IMR-90 (cell line): ENCODE measurements at regions not wholly inside any gene's neighbourhood (a gene's known extent, or its start where the extent isn't known, plus 50 kb on each side); places are given as distances from the start of the nearest gene placed in this dataset.
"Not testable (repeated sequence)": the region's sequence is repeated elsewhere in the genome, so short reads cannot be mapped to it uniquely, and the experiment has no call there.

ENCODE experiments used
- ATAC-seq: fragments of 200-7000 bp; cut with Tn5 transposase; 2 replicates; pipeline ENCODE4 v1.9.1; 2020; ENCODE audit warnings: low read depth, mild to moderate bottlenecking, moderate library complexity
- BruUV-seq: library from RNA; stranded (reverse); fragments of 400-500 nt; replicated peaks from 2 replicates; lab custom pipeline; 2021; lab: Mats Ljungman, UMichigan
- CTCF ChIA-PET: fragments of 300-600 bp; formaldehyde crosslinking; extraction: SDS; loops from one replicate; lab custom pipeline; 2021; ENCODE audit warnings: antibody characterized with exemption; lab: Yijun Ruan, JAX
- POLR2A ChIA-PET: fragments of 300-600 bp; sonication (Branson Sonifier 250); formaldehyde crosslinking; loops from one replicate; lab custom pipeline; 2022; ENCODE audit warnings: antibody characterized with exemption; ENCODE audit not compliant: unreplicated experiment; lab: Charles Lee
- DNase-seq: peaks from one replicate; pipeline ENCODE4 v3.0.0; 2013
- H2AFZ ChIP-seq: replicated peaks from 2 replicates; pipeline ENCODE3; 2013; ENCODE audit warnings: low read length, mild to moderate bottlenecking; ENCODE audit not compliant: poor library complexity
- H2AK5ac ChIP-seq: 2 replicates; pipeline ENCODE4 v1.6.1; 2013; ENCODE audit warnings: low read depth, low read length, inconsistent platforms
- H2AK9ac ChIP-seq: replicated peaks from 2 replicates; pipeline ENCODE3; 2013; ENCODE audit warnings: mild to moderate bottlenecking, low read depth, low read length, moderate library complexity; ENCODE audit not compliant: poor library complexity
- H2BK120ac ChIP-seq: 2 replicates; pipeline ENCODE4 v1.6.1; 2013; ENCODE audit warnings: low read depth, low read length, inconsistent platforms
- H2BK15ac ChIP-seq: 3 replicates; pipeline ENCODE4 v1.6.1; 2013; ENCODE audit warnings: low read depth, low read length, inconsistent platforms
- H2BK20ac ChIP-seq: 2 replicates; pipeline ENCODE4 v1.6.1; 2013; ENCODE audit warnings: low read depth, mild to moderate bottlenecking, inconsistent platforms, low read length, moderate library complexity
- H2BK5ac ChIP-seq: 2 replicates; pipeline ENCODE4 v1.6.1; 2013; ENCODE audit warnings: mild to moderate bottlenecking, low read depth, low read length, inconsistent platforms; ENCODE audit not compliant: poor library complexity, severe bottlenecking
- H3K14ac ChIP-seq: replicated peaks from 2 replicates; pipeline ENCODE4 v1.6.1; 2013; ENCODE audit warnings: low read depth, low read length, inconsistent platforms
- H3K18ac ChIP-seq: 2 replicates; pipeline ENCODE4 v1.6.1; 2013; ENCODE audit warnings: low read depth, low read length, control low read depth
- H3K23ac ChIP-seq: 2 replicates; pipeline ENCODE4 v1.6.1; 2013; ENCODE audit warnings: low read depth, low read length, inconsistent platforms
- H3K27ac ChIP-seq: 2 replicates; pipeline ENCODE4 v1.5.1; 2013; ENCODE audit warnings: mild to moderate bottlenecking, control low read depth, low read length; ENCODE audit not compliant: insufficient read depth
- H3K27me3 ChIP-seq: 2 replicates; pipeline ENCODE4 v1.6.1; 2013; ENCODE audit warnings: low read length; ENCODE audit not compliant: control insufficient read depth, insufficient read depth
- H3K36me3 ChIP-seq: 2 replicates; pipeline ENCODE4 v1.6.1; 2013; ENCODE audit warnings: low read length, mixed read lengths; ENCODE audit not compliant: control insufficient read depth, insufficient read depth
- H3K4ac ChIP-seq: 2 replicates; pipeline ENCODE4 v1.6.1; 2013; ENCODE audit warnings: low read depth, low read length, inconsistent platforms
- H3K4me1 ChIP-seq: 2 replicates; pipeline ENCODE4 v1.6.1; 2013; ENCODE audit warnings: low read length, mixed read lengths; ENCODE audit not compliant: control insufficient read depth, insufficient read depth
- H3K4me2 ChIP-seq: 2 replicates; pipeline ENCODE4 v1.6.1; 2013; ENCODE audit warnings: low read depth, mild to moderate bottlenecking, control low read depth, low read length, moderate library complexity
- H3K4me3 ChIP-seq: 2 replicates; pipeline ENCODE4 v1.5.1; 2013; ENCODE audit warnings: low read depth, mild to moderate bottlenecking, control low read depth, low read length, moderate library complexity; ENCODE audit not compliant: insufficient read depth
- H3K56ac ChIP-seq: 2 replicates; pipeline ENCODE4 v1.6.1; 2013; ENCODE audit warnings: low read length, inconsistent platforms; ENCODE audit not compliant: insufficient read depth; ENCODE audit errors: extremely low read depth
- H3K79me1 ChIP-seq, 2 experiments: 2 replicates each; pipeline ENCODE4 v1.6.1; 2013; ENCODE audit warnings: low read length in 2 of 2, inconsistent platforms in 1 of 2, low read depth in 1 of 2
- H3K9ac ChIP-seq: 2 replicates; pipeline ENCODE4 v1.6.1; 2013; ENCODE audit warnings: low read depth, low read length, control low read depth
- H3K9me1 ChIP-seq: 2 replicates; pipeline ENCODE4 v1.6.1; 2013; ENCODE audit warnings: low read length, inconsistent platforms; ENCODE audit not compliant: insufficient read depth
- H3K9me3 ChIP-seq: 2 replicates; pipeline ENCODE4 v1.6.1; 2013; ENCODE audit warnings: low read length; ENCODE audit not compliant: control insufficient read depth, insufficient read depth
- H4K20me1 ChIP-seq: 2 replicates; pipeline ENCODE4 v1.6.1; 2013; ENCODE audit warnings: low read length, inconsistent platforms; ENCODE audit not compliant: insufficient read depth
- H4K5ac ChIP-seq: 2 replicates; pipeline ENCODE4 v1.6.1; 2013; ENCODE audit warnings: mild to moderate bottlenecking, low read depth, low read length, control low read depth
- H4K8ac ChIP-seq, 2 experiments: 2 replicates each; pipeline ENCODE4 v1.6.1; 2013; ENCODE audit warnings: low read depth in 2 of 2, low read length in 2 of 2, control low read depth in 1 of 2, inconsistent platforms in 1 of 2
- H4K91ac ChIP-seq: 2 replicates; pipeline ENCODE4 v1.6.1; 2013; ENCODE audit warnings: low read depth, low read length, inconsistent platforms; ENCODE audit not compliant: insufficient read depth
- WGBS, 2 experiments: methylation state at CpG; one replicate each; pipeline versions ENCODE4 v1.1.5 to v1.1.7; 2013; ENCODE audit warnings: missing lambda C conversion rate in 2 of 2; ENCODE audit not compliant: insufficient read length in 1 of 2; ENCODE audit errors: extremely low coverage in 2 of 2; 5-methylcytosine and 5-hydroxymethylcytosine counted together
- dilution Hi-C: fragments of 300-500 bp; cut with HindIII; formaldehyde crosslinking; loops from one replicate; pipeline ENCODE4 v1.14.3; 2018; ENCODE audit warnings: low sequenced_read_pairs; ENCODE audit not compliant: unreplicated experiment
- in situ Hi-C: fragments of 300-500 bp; cut with MboI; formaldehyde crosslinking; loops from 3 replicates; pipeline ENCODE4 v1.14.3; 2019; ENCODE audit warnings: low sequenced_read_pairs, inconsistent platforms, mixed read lengths
- intact Hi-C: fragments of 100-400 bp; cut with micrococcal nuclease; formaldehyde crosslinking; loops from 2 replicates; pipeline ENCODE4 v1.10.0; 2022

DNA sequence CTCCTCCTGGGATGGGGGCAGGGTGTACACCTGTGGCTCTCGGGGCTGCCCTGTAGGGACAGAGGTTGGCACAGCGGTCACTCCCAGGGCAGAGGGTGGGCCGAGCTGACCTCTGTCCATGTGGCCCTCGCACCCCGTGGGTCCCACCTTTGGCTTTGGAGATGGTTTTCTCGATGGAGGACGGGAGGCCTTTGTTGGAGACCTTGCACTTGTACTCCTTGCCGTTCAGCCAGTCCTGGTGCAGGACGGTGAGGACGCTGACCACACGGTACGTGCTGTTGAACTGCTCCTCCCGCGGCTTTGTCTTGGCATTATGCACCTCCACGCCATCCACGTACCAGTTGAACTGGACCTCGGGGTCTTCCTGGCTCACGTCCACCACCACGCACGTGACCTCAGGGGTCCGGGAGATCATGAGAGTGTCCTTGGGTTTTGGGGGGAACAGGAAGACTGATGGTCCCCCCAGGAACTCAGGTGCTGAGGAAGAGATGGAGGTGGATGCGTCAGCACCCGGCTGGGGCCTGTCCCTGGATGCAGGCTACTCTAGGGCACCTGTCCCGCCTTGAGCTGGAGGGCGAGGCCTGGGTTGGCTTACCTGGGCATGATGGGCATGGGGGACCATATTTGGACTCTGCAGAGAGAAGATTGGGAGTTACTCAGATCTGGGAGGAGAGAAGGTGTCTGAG is 98.5 kb downstream of the TMEM121 start:
- H3K4me3 ChIP-seq, H2BK5ac ChIP-seq, H3K23ac ChIP-seq, H3K4me2 ChIP-seq, H3K14ac ChIP-seq, dilution Hi-C loops, H3K9ac ChIP-seq, H2AFZ ChIP-seq, H3K56ac ChIP-seq, POLR2A ChIA-PET, H4K91ac ChIP-seq, H3K36me3 ChIP-seq, H3K27ac ChIP-seq, H3K9me1 ChIP-seq, CTCF ChIA-PET, H3K79me1 ChIP-seq, H3K27me3 ChIP-seq, H4K8ac ChIP-seq, in situ Hi-C loops, H4K5ac ChIP-seq, DNase-seq, H2BK120ac ChIP-seq, H4K20me1 ChIP-seq, H3K4me1 ChIP-seq, intact Hi-C loops, H2BK20ac ChIP-seq, H3K18ac ChIP-seq, H2BK15ac ChIP-seq, ATAC-seq, H2AK5ac ChIP-seq, H2AK9ac ChIP-seq, H3K4ac ChIP-seq, BruUV-seq: not testable (repeated sequence)
- peaks cover 13% of the 10 kb centered on the region; the same call in 1 of the 2 replicates for H3K9me3 ChIP-seq
- WGBS, 2 experiments = 73% methylated on average over 13 of the region's 25 CpGs; no CpG with 5 or more reads in 1 of the 2 experiments

DNA sequence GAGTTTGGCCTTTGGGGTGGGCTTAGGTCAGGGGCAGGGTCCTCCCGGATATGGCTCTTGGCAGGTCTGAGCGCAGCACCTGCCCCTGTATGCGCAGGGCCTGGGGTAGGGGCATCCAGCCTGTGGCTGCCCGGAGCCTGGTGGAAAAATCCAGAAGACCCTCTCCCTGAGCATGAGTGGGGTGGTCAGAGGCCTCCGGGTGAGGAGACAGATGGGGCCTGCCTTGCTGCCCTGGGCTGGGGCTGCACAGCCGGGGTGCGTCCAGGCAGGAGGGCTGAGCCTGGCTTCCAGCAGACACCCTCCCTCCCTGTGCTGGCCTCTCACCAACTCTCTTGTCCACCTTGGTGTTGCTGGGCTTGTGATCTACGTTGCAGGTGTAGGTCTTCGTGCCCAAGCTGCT is 99.1 kb downstream of the TMEM121 start:
- H3K23ac ChIP-seq, H3K9me1 ChIP-seq, H3K4me2 ChIP-seq, ATAC-seq, H2BK15ac ChIP-seq, H3K27ac ChIP-seq, POLR2A ChIA-PET, H3K18ac ChIP-seq, H2BK20ac ChIP-seq, H3K36me3 ChIP-seq, DNase-seq, H4K20me1 ChIP-seq, H3K9ac ChIP-seq, H2BK120ac ChIP-seq, H4K8ac ChIP-seq, H3K79me1 ChIP-seq, H3K27me3 ChIP-seq, H3K4me3 ChIP-seq, in situ Hi-C loops, H2AK5ac ChIP-seq, H2BK5ac ChIP-seq, H4K91ac ChIP-seq, CTCF ChIA-PET, H3K4me1 ChIP-seq, H3K14ac ChIP-seq, BruUV-seq, H3K56ac ChIP-seq, H2AFZ ChIP-seq, dilution Hi-C loops, intact Hi-C loops, H3K4ac ChIP-seq, H4K5ac ChIP-seq, H2AK9ac ChIP-seq: not testable (repeated sequence)
- H3K9me3 ChIP-seq = peaks cover 13% of the 10 kb centered on the region; the same call in 1 of the 2 replicates
- 53% methylated on average over 3 of the region's 9 CpGs; no CpG with 5 or more reads in 1 of the 2 experiments for WGBS, 2 experiments
